Fibroblast of lung (primary cell): ENCODE measurements at regions not wholly inside any gene's neighbourhood (a gene's known extent, or its start where the extent isn't known, plus 50 kb on each side); places are given as distances from the start of the nearest gene placed in this dataset.

Experiments
- DNase-seq, 2 donors: peaks; one replicate each; pipeline versions ENCODE4 v3.0.0 to v3.0.0-alpha.2; 2010; ENCODE audit warnings: low read depth in 2 of 2
- H2AFZ ChIP-seq: 2 replicates; pipeline ENCODE4 v1.5.1; 2012; ENCODE audit warnings: low read length, control low read depth, inconsistent platforms
- H3K27ac ChIP-seq: 2 replicates; pipeline ENCODE4 v1.5.1; 2011; ENCODE audit warnings: low read length, control low read depth; ENCODE audit not compliant: insufficient read depth
- H3K27me3 ChIP-seq: 2 replicates; pipeline ENCODE4 v1.5.1; 2011; ENCODE audit warnings: mild to moderate bottlenecking, low read length; ENCODE audit not compliant: control insufficient read depth, insufficient read depth
- H3K36me3 ChIP-seq: 2 replicates; pipeline ENCODE4 v1.5.1; 2011; ENCODE audit warnings: low read length; ENCODE audit not compliant: control insufficient read depth, insufficient read depth
- H3K4me1 ChIP-seq: 2 replicates; pipeline ENCODE4 v1.5.1; 2011; ENCODE audit warnings: low read length; ENCODE audit not compliant: control insufficient read depth, insufficient read depth; ENCODE audit errors: extremely low read depth
- H3K4me2 ChIP-seq: 2 replicates; pipeline ENCODE4 v1.5.1; 2011; ENCODE audit warnings: low read length, control low read depth; ENCODE audit not compliant: insufficient read depth; ENCODE audit errors: extremely low read depth
- H3K4me3 ChIP-seq, 4 experiments: fragments of 200-600 bp in 1 of 4; sonication (generic) in 1 of 4; replicated peaks in 1 of 4; 2 replicates each; pipeline ENCODE4 v1.5.1; 2011 to 2016; ENCODE audit warnings: low read length in 4 of 4, low read depth in 3 of 4, mild to moderate bottlenecking in 3 of 4, control low read depth in 2 of 4, inconsistent platforms in 1 of 4, mixed read lengths in 1 of 4; ENCODE audit not compliant: insufficient read depth in 1 of 4; ENCODE audit errors: control extremely low read depth in 1 of 4
- H3K79me2 ChIP-seq: 2 replicates; pipeline ENCODE4 v1.5.1; 2012; ENCODE audit warnings: mild to moderate bottlenecking, low read length, inconsistent platforms; ENCODE audit not compliant: control insufficient read depth, insufficient read depth
- H3K9ac ChIP-seq: 2 replicates; pipeline ENCODE4 v1.5.1; 2011; ENCODE audit warnings: mild to moderate bottlenecking, low read length, control low read depth; ENCODE audit not compliant: insufficient read depth
- H3K9me3 ChIP-seq: 2 replicates; pipeline ENCODE4 v1.5.1; 2012; ENCODE audit warnings: low read depth, low read length; ENCODE audit not compliant: control insufficient read depth, insufficient read depth
- H4K20me1 ChIP-seq: 2 replicates; pipeline ENCODE4 v1.5.1; 2011; ENCODE audit warnings: low read length; ENCODE audit not compliant: control insufficient read depth, insufficient read depth; ENCODE audit errors: extremely low read depth
- EZH2 ChIP-seq: IDR thresholded peaks from 2 replicates; pipeline ENCODE4 v1.5.1; 2012; ENCODE audit warnings: low read length, control low read depth, mild to moderate bottlenecking; ENCODE audit errors: missing control alignments
- TF ChIP-seq, protein P1 (sequence below), 2 donors: IDR thresholded peaks in 1 of 2; conservative IDR thresholded peaks in 1 of 2; 1 replicate in 1 of 2; 2 replicates in 1 of 2; pipeline ENCODE4 v1.5.1; 2011 to 2012; ENCODE audit warnings: low read length in 2 of 2, control low read depth in 1 of 2, inconsistent platforms in 1 of 2, low read depth in 1 of 2, mild to moderate bottlenecking in 1 of 2

DNA sequence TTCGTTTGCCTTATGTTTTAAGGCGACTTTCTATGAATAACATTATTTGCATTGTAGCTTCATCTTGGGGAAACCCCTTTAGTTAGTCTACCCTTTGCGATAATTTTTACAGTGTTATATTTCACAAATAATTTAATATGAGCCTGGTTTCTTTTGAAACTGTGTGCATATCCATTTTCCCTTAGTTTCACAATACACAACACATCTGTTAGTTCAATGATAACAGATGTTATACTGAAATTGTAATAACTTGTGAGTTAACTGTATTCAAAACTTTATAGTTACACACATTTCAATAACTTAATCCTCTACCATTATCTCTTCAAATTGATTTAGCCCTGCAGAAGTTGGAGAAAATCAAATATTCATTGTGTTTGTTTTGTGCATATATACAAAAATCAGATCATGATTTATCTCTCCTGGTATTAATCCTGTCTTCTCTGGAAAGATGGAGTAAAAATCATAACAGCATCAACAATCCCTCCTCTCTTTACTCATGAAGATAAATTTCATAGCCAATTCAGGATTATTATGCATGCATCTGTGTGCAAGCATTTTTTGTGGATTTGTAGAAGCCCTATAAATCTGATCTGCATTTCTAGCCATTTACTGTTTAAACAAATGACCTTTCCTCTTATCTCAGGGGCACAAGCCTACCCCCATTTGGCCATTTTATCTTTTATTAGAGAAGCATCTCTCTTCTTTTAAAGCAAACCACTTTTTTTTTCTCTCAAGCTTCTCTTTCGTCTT is 304.0 kb downstream of the VPS13C start:
- H3K36me3 ChIP-seq = no peaks in the 10 kb centered on the region
- H3K4me2 ChIP-seq = no peak overlapping the region
- no peak overlapping the region for H2AFZ ChIP-seq
- no peak overlapping the region for H3K4me3 ChIP-seq
- no peak for TF ChIP-seq EZH2
- TF ChIP-seq, protein P1, sequence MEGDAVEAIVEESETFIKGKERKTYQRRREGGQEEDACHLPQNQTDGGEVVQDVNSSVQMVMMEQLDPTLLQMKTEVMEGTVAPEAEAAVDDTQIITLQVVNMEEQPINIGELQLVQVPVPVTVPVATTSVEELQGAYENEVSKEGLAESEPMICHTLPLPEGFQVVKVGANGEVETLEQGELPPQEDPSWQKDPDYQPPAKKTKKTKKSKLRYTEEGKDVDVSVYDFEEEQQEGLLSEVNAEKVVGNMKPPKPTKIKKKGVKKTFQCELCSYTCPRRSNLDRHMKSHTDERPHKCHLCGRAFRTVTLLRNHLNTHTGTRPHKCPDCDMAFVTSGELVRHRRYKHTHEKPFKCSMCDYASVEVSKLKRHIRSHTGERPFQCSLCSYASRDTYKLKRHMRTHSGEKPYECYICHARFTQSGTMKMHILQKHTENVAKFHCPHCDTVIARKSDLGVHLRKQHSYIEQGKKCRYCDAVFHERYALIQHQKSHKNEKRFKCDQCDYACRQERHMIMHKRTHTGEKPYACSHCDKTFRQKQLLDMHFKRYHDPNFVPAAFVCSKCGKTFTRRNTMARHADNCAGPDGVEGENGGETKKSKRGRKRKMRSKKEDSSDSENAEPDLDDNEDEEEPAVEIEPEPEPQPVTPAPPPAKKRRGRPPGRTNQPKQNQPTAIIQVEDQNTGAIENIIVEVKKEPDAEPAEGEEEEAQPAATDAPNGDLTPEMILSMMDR (conservative IDR thresholded peaks at IDR 0.05 in 1 of 2, IDR thresholded peaks at IDR 0.05 in 1 of 2; ENCODE audit: low read depth in 1 of 2, low read length in 2 of 2) = no peak
- H3K4me1 ChIP-seq = no peaks in the 10 kb centered on the region
- no peaks in the 10 kb centered on the region for H3K27me3 ChIP-seq
- H4K20me1 ChIP-seq = no peaks in the 10 kb centered on the region
- H3K9ac ChIP-seq = no peak overlapping the region
- no peaks in the 10 kb centered on the region for H3K9me3 ChIP-seq
- no peak for DNase-seq
- H3K79me2 ChIP-seq = no peaks in the 10 kb centered on the region
- H3K27ac ChIP-seq = no peak overlapping the region

DNA sequence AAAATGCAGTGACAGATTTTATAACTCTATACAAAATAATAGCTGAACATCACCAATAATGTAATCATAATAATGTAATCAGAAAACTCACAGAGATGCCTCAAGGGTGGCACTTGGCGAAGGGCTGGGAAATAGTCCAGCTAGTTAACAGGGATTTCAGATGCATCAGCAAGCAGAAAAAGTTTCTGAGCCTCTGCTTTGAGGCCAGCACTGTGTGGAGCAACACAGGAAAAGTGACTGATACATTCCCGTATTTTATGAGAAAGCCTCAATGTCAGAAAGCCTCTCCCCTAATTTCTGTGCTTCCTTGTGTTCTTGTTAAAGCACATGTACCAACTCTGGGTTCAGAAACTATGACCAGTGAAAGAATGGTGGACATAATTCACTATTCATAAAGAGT is 304.8 kb downstream of the VPS13C start:
- Histone ChIP-seq H3K79me2 (no peaks in the 10 kb centered on the region), H3K4me3 (no peak overlapping the region), H3K4me2 (no peak overlapping the region), H2AFZ (no peak overlapping the region), H3K36me3 (no peaks in the 10 kb centered on the region), H3K9ac (no peak overlapping the region), H4K20me1 (no peaks in the 10 kb centered on the region), H3K27me3 (no peaks in the 10 kb centered on the region), H3K27ac (no peak overlapping the region), H3K4me1 (no peaks in the 10 kb centered on the region), H3K9me3 (no peaks in the 10 kb centered on the region)
- no peak for TF ChIP-seq EZH2
- TF ChIP-seq, protein P1 (conservative IDR thresholded peaks at IDR 0.05 in 1 of 2, IDR thresholded peaks at IDR 0.05 in 1 of 2; ENCODE audit: low read depth in 1 of 2, low read length in 2 of 2) = no peak
- DNase-seq = no peak

DNA sequence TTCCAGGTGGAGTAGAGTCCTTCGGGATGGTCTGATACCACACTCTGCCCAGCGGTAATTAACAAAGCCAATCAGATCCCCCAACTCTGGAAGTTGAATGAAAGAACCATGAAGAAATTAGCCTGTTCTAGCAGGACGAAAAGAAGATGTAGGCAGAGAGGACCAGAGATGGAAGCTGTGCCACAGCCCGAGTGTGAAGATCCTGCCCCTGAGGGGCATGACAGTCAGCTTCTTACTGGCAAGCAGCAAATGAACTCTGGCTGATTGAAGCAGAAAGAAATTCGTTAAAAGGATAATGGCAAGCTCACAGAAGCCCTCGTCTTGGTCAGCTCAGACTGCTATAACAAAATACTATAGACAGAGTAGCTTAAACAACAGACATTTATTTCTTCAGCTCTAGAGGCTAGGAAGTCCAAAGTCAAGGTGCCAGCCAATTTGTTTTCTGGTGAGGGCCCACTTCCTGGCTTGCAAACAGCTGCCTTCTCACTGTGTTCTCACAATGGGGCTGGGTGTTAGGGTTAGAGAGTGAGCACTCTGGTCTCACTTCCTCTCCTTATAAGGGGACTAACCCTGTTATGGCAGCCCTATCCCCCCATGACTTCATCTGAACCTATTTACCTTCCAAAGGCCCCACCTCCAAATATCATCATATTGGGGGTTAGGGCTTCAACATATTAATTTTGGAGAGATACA is 307.1 kb downstream of the VPS13C start:
- Histone ChIP-seq H3K79me2 (no peaks in the 10 kb centered on the region), H3K9me3 (no peaks in the 10 kb centered on the region), H4K20me1 (no peaks in the 10 kb centered on the region), H3K4me3 (no peak overlapping the region), H2AFZ (no peak overlapping the region), H3K4me2 (no peak overlapping the region), H3K27me3 (no peaks in the 10 kb centered on the region), H3K4me1 (no peaks in the 10 kb centered on the region), H3K9ac (no peak overlapping the region), H3K36me3 (no peaks in the 10 kb centered on the region), H3K27ac (no peak overlapping the region)
- no peak for DNase-seq
- TF ChIP-seq EZH2 = no peak
- TF ChIP-seq, protein P1 (conservative IDR thresholded peaks at IDR 0.05 in 1 of 2, IDR thresholded peaks at IDR 0.05 in 1 of 2; ENCODE audit: low read depth in 1 of 2, low read length in 2 of 2) = no peak
